ENCODE measurements at regions not wholly inside any gene's neighbourhood (a gene's known extent, or its start where the extent isn't known, plus 50 kb on each side); places are given as distances from the start of the nearest gene placed in this dataset.

DNA sequence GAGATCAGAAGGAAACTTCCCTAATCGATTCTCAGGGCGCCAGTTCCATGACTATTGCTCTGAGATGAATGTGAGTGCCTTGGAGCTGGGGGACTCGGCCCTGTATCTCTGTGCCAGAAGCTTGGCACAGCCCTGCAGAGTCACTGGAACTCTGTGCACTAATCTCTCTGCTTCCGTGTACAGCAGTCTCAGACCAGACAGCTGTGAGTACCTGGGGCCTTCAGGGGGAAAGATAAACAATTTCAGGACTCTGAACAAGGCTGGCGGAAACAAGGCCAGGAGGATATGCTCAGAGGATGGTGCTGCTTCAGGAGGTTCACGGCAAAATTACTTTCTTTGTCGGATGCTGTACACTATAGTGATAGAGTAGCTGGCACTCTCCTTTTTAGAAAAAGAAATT lies 131.7 kb upstream of the PRSS58 start:
- DNase-seq = no peak

DNA sequence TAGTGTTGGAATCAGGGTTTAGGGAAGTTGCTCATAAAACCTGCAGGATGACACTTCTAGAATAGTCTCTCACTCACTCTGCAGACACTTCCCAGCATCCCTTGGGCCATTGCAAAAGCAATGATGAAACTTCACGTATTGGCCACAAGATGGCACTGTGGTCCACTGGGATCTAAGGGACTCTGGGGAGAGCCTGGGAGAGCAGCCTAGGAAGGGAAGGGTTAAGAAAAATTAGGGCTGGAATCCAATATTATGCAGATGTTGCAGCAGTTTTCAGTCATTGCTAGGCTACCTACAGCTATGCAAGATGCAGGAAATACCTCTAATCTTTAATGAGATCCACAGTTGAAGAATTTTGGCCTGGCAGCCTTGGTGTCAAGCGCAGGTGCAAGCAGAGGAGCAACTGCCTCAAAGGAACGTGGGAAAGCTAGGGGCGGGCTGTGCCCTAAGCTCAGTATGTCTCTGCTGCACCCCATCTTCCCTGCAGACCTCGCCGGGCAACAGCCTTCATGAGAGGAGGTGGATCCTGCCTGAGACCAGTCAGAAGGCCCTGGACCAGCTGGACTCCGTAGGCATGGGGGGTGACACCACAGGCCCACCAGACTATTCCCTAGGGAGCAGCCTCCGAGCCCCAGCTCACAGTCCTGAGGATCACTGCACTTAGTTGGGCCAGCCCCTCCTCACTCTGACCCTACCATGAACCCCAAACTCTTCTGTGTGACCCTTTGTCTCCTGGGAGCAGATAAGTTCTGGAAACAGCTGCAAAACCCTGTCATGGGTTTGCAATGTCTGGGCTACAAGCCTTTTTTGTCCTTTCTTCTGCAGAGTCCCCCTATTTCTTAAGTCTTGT lies 127.9 kb upstream of the PRSS58 start:
- DNase-seq = no peak

DNA sequence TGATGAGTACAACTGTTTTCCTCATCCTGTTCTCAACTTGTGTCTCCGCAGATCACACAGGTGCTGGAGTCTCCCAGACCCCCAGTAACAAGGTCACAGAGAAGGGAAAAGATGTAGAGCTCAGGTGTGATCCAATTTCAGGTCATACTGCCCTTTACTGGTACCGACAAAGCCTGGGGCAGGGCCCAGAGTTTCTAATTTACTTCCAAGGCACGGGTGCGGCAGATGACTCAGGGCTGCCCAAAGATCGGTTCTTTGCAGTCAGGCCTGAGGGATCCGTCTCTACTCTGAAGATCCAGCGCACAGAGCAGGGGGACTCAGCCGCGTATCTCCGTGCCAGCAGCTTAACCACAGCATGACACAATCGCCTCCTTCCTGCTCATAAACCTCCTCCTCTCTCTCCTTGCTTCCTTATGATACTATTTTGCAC lies 126.7 kb upstream of the PRSS58 start:
- DNase-seq = no peak

DNA sequence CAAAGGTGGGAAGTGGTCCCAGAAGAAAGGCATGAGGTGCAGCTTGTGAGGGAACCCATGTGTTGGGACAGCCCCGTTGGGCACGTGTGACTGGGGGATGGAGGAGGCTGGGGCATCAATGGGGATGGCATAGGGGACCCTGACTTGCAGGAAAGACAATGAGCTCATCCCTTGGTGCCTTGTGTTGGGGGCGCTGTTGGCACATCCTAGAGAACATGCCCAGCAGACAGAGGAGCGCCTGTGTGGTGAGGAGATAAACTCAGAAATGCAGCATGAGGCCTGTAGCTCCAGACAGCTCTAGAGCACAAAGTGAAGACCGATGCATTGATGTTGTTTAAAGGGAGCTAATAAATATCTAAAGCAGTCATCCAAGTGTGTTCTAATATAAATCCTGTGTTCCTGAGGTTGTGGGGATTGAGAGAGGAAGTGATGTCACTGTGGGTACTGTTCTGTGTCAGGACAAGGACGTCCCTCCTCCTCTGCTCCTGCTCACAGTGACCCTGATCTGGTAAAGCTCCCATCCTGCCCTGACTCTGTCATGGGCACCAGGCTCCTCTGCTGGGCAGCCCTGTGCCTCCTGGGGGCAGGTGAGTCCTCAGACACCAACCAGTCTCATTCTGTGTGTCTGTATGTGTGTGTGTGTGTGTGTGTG lies 126.1 kb upstream of the PRSS58 start:
- DNase-seq = no peak

DNA sequence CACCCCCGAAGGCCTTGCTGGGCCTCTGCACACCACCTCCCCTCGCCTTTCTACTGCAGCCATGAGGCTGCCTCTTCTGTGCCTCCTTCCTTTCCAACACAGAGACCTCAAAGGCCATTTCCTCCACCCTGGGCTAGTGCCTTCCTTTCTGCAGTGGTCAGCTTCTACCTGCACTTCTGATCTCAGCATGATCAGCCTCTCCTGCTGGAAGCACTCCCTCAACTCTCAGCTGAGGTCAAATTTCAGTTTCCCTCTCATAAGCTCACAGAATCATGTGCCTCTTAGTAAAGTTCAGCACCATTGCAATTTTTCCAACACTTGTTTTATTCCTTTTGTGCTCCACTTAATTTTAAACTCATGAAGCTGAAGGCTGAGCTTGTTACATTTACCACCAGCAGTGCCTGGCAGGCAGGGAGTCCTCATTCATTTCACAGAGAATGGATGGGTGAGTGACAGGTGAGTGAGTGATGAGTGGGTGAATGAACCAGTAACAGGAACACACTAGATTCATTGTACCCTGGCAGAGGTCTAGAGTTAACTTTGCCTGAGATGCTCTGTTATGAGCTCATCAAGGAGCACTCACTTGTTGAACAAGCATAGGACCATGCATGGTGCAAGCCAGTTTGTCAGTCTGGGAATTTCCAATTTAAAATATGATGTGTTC lies 124.0 kb upstream of the PRSS58 start:
- no peak for DNase-seq

DNA sequence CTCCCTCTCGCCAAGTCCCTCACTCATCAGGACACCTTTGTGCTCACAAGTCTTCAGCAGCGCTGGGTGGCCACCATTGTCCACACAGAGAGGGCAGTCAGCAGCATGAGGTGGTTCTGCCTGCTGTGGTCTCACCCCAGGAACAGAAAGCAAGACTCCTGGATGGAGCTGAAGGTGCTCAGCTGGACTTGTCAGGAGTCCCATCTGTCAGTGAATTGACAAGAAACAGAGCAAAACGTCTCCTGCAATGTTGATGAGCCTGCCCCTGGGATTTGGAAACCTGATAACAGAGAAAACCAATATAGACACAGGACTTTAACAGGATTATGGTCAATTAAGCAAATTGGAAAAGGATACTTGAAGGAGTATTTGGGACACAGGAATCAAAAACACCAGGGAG lies 122.2 kb upstream of the PRSS58 start:
- DNase-seq = no peak

DNA sequence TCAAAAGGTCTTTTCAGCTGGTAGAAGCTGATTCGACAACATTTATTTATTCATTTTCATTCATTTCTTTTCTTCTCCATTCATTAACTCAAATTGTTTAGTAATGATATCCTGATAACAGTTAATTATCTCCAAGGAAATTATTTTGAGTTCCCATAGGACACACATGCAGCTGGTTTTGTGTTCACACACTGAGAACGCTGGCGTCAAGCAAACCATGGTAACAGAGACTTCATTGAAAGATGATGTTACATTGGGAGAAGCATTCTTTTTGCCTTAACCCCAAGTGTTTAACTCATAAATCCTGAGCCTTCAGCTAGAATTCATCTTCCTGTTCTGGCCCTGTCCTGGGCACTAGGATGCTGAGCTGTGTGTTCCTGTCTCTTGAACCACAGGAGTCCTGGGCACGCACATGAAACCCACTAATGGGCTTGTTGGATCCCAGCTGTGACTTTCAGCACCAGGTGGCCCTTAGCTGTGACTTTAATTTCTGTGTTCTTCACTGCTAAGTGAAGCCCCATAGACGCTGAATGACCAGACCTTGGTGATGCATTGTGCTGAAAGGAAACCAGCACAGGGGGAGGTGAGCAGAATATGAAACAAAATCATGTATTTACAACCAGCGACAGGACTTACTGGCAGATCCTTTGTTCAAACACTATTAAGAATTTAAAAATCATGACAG lies 121.5 kb upstream of the PRSS58 start:
- no peak for DNase-seq

DNA sequence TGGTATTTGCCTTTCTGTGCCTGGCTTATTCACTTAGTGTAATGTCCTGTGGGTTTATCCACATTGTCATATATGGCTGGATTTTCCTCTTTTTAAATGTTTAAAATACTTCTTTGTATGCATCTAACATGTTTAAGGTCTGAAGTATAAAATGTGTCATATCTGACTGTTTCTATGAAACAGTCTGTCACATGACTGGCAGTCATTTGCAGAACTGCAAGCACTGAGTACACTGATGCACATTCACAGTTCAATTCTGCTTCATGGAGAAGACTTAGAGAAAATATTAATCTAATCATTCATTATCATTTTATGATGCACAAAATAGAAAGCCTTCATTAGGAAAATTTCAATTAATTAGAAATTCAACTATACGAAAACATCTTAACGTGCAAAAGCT lies 119.7 kb upstream of the PRSS58 start:
- DNase-seq = no peak

DNA sequence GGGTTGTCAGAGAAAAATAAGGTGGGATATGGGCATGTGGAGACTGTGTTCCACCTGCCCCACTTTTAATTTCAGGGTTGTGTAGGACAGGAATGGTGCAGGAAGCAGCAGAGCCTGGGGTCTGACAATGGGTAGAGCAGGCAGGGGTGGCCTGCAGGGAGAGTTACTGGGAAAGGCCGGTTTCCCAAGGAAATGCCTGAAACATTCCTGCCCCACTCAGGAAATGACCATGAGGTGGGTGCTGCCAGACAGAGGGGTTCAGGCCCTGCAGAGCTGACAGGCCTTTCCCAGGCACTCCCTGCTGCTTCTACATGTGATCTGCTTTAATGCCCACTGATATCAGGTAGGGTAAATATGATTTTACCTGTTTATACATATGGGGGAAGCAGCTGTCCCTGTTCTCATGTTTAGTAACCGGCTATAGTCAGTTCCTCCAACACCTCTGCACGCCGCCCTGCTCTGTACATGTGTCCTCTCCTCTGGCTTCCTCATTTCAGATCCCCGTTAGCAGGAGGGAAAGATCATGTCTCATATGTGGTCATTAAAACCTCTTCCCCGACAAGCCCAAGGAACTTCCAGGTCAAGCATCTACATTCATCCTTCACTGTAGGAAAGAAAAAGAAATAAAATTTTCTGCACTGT lies 118.6 kb upstream of the PRSS58 start:
- DNase-seq = no peak

DNA sequence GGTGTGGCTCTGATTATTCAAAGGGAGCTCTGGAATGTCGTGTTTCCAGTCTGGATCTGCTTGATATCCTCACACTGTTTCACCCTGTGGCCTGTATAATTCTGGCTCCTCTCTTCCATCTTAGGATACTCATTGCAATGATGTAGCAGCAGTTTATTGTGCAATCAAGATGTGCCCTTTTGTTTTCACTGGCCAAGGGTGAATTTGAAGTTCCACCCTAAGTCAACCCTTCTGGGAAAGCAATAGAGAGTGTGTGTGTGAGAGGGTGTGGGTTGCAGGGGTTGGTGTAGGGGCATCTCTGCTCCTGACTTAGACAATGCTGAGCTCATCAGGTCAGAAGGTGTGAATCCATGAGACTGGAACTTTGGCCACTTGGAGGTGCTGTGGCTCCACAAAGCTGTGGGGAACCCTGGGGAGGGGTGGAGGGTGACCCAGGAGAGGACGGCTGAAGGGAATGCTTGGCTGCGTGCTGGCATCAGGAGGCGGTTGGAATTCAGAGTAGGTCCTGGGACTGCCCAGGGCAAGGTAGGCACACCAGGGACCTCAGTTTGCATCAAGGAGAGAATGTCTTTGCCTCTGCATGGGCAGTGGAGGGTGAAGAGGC lies 118.0 kb upstream of the PRSS58 start:
- DNase-seq = no peak

DNA sequence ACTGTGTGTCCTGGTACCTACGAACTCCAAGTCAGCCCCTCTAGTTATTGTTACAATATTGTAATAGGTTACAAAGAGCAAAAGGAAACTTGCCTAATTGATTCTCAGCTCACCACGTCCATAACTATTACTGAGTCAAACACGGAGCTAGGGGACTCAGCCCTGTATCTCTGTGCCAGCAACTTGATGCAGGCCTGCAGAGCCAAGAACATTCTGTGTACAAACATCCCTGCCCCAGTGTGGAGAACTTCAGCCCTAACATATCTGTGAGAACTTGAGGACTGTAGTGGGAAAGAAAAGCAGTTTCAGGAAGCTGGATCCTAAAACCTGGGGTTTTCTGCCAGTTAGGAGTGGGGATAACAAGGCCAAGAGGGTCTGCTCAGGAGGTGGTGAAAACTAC lies 114.9 kb upstream of the PRSS58 start:
- no peak for DNase-seq

DNA sequence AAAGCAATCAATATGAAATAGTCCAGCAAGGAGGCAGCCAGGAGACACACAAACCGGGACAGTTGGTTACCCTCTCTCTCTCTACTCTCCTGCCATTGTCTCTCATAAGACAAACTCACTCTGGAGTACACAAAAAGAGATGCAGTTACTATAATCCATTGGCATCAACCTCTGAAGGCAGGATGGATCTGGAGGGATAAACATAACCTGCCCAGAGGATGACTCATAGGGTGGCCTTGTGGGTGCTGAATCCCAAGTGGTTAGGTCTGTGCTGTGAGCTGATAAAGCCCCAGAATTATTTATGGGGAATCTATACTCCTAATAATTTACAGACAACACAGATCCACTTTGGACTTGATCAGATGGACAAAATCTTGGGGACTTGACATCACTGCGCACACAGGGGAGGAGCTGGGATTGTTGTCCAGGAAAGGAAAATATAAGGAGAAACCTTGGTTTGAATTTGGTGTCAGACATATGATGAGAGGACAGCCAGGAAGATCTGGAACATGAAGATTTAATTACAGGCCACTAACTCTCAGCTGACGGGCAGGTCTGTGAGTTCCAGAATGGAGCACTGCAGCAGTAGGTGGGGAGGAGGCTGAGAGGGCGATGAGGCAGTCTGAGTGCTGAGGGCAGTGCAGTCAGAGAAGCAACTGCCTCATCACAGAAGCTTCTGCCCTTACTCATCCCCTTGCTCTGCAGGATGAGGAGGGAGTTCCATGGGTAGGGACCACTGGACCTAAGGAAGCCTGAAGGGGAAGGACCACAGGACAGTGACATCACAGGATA lies 113.9 kb upstream of the PRSS58 start:
- DNase-seq = no peak

DNA sequence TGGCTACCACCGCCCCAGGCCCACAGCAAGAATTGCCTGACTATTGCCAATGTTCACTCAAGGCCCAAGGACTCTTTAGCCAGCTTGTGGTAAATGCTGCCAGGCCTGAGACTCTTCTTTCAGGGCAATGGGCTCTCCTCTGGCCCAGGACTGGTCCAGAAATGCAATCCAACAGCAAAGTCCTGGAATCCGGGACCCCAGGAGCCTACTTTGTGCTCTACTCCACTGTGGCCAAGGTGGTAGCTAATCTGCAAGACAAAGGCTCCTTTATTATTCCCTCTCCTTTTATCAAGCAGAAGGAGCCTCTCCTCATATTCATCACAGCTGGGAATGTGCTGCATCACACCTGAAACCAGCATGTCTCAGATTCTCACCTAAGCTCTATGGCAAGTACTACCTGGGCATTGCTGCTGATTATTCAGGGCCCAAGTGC lies 107.6 kb upstream of the PRSS58 start:
- no peak for DNase-seq

DNA sequence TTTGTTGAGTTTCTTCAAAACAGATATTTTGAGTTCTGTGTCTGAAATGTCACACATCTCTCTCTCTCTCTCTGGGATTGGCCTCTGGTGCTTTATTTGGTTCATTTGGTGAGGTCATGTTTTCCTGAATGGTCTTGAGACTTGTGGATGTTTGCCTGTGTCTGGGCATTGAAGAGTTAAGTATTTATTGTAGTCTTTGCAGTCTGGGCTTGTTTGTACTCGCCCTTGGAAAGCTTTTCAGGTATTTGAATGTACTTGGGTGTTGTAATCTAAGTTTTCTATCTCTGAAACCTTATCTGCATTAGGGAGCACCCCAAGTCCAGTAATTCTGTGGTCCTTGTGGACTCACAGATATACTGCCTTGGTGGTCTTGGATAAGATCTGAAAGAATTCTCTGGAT lies 106.7 kb upstream of the PRSS58 start:
- DNase-seq = no peak

DNA sequence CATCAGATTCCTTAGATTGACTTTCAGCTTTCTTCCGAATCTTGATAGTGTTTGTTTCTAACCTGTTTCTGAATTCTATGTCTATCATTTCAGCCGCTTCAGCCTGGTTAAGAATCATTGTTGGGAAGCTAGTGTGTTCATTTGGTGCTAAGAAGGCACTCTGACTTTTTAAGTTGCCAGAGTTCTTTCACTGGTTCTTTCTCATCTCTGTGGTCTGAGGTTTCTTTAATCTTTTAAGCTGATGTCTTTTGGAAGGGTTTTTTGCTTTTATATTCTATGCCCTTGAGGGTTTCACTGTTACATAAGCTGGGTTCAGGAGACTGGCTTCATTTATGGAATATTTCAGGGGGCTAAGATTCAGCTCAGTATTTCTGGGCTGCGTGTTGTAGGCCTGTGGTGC lies 104.5 kb upstream of the PRSS58 start:
- DNase-seq = no peak

DNA sequence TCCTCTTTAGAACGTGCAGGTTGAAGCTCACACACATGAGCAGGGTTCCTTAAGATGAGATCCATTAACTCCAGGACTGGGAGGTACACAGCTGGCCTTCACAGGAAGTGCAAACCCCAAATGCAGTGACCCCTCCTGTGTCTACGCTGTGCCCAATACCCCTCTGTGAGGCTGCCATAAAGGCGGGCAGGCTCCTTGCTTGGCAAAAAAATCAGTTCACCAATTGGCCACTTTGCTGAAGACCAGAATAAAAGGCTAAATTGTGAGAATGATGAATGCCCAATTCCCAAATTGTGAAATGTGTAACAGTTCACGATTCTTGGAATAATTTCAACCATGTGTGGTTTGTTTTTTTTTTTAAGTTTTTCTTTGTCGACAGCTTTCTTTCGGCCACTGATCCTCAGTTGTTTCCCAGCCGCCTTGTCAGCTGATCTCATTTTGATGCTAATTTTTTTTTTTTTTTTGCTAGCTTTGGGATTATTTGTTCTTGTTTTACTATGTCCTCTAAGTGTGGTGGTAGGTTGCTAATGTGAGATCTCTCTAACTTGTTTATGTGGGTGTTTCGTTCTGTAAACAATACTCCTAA lies 101.9 kb upstream of the PRSS58 start:
- DNase-seq = no peak

DNA sequence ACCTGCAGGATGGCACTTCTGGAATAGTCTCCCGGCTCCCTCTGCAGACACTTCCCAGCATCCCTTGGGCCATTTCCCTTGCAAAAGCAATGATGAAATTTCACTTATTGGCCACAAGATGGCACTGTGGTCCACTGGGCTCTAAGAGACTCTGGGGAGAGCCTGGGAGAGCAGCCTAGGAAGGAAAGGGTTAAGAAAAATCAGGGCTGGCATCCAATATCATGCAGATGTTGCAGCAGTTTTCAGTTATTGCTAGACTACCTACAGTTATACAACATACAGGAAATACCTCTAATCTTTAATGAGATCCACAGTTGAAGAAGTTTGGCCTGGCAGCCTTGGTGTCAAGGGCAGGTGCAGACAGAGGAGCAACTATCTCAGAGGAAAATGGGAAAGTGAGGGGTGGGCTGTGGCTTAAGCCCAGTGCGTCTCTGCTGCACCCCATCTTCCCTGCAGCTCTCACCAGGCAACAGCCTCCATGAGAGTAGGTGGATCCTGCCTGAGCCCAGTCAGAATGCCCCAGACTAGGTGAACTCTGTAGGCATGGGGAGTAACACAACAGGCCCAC lies 100.2 kb upstream of the PRSS58 start:
- DNase-seq = no peak

DNA sequence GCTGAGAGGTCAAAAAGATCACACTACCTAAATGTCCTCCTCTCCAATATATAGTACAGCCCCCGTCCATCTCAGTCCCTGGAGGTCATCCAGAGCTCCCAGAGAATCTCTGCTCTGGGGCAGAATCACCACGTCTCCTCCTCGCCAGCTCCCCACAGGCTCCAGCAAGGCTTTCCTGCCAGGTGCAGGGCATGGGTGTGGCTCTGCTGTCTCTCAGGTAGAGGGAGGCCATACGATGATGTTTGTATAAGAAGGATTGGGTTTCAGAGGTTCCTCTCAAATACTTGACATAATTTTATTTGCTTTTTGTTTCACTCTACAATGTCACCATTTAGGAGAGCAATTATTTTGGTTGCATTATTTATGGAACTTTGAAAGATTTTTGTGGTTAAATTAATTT lies 98.3 kb upstream of the PRSS58 start:
- DNase-seq = no peak

DNA sequence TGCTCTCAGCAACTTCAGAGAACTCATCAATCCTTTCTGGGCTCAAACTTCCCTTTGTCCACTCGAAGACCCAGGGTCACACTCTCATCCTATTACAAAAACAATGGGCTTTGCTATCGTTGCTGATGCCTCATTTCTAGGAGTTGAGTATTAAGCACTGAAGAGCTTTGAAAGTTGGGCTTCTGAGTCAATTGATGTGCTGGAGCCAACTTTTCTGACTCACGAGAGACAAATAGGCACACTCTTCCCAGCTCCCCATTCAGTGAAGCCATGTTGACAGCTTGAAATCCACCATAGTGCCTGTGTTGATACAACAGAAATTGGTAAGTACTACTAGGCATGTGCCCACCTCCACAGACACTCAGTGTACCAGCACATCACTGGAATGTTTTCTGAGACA lies 97.5 kb upstream of the PRSS58 start:
- DNase-seq = no peak

DNA sequence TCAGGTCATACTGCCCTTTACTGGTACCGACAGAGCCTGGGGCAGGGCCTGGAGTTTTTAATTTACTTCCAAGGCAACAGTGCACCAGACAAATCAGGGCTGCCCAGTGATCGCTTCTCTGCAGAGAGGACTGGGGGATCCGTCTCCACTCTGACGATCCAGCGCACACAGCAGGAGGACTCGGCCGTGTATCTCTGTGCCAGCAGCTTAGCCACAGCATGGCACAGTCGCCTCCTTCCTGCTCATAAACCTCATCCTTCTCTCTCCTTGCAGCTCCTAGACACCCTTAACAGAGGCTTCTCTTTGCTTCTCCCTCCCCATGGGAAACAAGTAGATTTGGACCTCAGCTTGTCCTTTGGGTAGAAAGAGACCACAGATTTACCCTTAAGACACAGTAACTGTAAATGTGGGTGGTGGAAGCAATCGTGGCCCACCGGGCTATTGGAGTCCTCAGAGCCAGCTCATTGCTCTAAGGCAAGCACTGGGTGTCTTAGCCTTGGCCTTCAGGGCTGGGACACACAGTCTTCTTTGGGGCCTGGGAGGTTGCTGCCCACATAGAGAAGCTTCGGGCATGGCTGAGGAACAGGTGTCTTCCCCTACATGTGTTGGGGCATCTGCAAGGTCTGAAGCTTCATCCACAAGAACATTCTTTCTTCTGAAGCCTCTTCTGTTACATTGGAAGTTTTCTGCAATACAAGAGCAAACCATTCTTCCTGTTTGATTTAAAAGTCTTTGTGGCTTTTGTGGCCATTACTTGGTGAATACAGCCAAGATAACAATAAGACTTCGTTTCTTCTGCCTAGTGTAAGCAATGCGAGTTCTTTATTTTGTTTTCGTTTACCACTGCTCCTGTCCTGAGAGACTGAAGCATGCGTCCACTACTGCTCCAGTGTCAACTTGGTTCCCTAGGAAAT lies 95.5 kb upstream of the PRSS58 start:
- no peak for DNase-seq

Data from activated CD4-positive, alpha-beta T cell treated with anti-CD3 and anti-CD28 coated beads for 1 hour (primary cell).